Loucy (cell line): ENCODE measurements at regions not wholly inside any gene's neighbourhood (a gene's known extent, or its start where the extent isn't known, plus 50 kb on each side); places are given as distances from the start of the nearest gene placed in this dataset.

Experiments used
- EZH2phosphoT487 ChIP-seq: fragments of 200-600 bp; IDR thresholded peaks from 2 replicates; pipeline ENCODE4 v1.6.1; 2018; ENCODE audit warnings: antibody characterized with exemption, mild to moderate bottlenecking, moderate library complexity, borderline replicate concordance
- TF ChIP-seq, protein P1 (sequence below): fragments of 200-600 bp; sonication (generic); conservative IDR thresholded peaks from 2 replicates; pipeline ENCODE4 v1.5.1; 2014; ENCODE audit warnings: mild to moderate bottlenecking, antibody characterized with exemption, low read length

- TF ChIP-seq, protein P1, sequence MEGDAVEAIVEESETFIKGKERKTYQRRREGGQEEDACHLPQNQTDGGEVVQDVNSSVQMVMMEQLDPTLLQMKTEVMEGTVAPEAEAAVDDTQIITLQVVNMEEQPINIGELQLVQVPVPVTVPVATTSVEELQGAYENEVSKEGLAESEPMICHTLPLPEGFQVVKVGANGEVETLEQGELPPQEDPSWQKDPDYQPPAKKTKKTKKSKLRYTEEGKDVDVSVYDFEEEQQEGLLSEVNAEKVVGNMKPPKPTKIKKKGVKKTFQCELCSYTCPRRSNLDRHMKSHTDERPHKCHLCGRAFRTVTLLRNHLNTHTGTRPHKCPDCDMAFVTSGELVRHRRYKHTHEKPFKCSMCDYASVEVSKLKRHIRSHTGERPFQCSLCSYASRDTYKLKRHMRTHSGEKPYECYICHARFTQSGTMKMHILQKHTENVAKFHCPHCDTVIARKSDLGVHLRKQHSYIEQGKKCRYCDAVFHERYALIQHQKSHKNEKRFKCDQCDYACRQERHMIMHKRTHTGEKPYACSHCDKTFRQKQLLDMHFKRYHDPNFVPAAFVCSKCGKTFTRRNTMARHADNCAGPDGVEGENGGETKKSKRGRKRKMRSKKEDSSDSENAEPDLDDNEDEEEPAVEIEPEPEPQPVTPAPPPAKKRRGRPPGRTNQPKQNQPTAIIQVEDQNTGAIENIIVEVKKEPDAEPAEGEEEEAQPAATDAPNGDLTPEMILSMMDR = no peak
- TF ChIP-seq EZH2phosphoT487 = no peak
Observed at GRCh38 chr3:118559286-118559685, 475.4 kb downstream of the IGSF11 start.
